ENCODE measurements at regions not wholly inside any gene's neighbourhood (a gene's known extent, or its start where the extent isn't known, plus 50 kb on each side); places are given as distances from the start of the nearest gene placed in this dataset.

DNA sequence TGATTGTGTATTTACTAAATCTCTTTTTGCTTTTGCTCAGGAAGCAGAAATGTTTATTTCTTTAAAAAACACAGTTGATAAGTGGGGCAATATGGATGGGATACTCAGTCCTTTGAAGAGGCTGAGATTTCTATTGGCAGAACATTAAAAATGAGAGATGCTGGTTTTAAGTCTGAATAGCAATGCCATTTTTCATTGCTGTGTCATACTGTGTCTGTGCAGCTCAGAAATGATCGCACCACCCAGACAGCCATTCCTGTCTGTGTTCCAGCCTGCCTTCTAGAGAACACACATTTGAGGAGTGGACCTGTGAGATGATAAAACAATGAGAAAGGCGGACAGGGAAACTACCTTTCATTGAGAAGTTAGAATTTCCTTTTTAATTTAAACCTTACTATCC lies 231.2 kb upstream of the USP24 start:
- TF ChIP-seq, protein P1, sequence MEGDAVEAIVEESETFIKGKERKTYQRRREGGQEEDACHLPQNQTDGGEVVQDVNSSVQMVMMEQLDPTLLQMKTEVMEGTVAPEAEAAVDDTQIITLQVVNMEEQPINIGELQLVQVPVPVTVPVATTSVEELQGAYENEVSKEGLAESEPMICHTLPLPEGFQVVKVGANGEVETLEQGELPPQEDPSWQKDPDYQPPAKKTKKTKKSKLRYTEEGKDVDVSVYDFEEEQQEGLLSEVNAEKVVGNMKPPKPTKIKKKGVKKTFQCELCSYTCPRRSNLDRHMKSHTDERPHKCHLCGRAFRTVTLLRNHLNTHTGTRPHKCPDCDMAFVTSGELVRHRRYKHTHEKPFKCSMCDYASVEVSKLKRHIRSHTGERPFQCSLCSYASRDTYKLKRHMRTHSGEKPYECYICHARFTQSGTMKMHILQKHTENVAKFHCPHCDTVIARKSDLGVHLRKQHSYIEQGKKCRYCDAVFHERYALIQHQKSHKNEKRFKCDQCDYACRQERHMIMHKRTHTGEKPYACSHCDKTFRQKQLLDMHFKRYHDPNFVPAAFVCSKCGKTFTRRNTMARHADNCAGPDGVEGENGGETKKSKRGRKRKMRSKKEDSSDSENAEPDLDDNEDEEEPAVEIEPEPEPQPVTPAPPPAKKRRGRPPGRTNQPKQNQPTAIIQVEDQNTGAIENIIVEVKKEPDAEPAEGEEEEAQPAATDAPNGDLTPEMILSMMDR (IDR thresholded peaks at IDR 0.05): no peak
- TF ChIP-seq EP300 (IDR thresholded peaks at IDR 0.05): no peak

Data from ovary (tissue), 3 donors.